ENCODE measurements at regions not wholly inside any gene's neighbourhood (a gene's known extent, or its start where the extent isn't known, plus 50 kb on each side); places are given as distances from the start of the nearest gene placed in this dataset.

DNA sequence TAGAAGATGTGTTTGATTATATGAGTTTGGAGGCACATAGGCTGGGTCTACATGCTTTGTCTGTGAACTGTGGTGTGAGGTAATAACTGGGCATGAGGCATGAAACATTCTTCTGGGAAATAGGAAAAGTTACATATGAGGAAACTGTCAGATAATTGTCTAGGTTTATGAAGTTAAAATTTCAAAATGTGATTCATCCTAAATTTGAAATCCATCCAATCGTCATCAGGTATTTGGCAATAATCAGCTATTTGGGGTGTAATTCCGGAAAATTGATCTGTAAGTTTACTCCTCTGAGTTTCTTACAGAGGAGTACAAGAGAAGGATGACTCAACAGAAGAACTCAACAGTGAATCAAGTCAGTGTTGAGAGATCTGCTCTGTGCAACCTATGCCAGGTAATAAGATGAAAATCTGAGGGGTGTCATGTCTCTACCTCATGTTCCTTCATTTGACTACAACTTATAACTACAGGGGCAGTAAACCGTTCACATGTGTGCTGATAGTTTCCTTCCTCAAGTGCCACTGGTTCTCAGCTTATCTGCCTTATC, 1171.6 kb upstream of the CDH18 start:
- DNase-seq = no peak

DNA sequence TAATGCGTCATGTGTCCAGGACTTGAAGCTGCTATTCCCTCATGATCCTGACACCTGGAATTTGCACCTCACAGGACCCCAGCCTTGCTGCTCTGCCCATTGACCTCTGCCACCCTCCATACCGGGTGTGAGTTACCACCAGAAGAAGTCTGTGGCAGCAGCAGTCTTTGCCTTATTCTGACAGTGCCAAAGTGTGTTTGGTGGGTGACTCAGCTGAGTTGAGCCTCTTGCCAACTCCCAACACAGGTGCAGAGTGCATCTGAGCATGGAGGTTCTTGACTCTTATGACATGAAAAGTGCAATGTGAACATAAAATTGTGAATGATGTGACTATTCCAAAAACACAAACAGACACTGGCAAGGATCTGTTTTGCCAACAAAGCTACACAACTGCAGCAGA, 1166.5 kb upstream of the CDH18 start:
- DNase-seq = no peak

DNA sequence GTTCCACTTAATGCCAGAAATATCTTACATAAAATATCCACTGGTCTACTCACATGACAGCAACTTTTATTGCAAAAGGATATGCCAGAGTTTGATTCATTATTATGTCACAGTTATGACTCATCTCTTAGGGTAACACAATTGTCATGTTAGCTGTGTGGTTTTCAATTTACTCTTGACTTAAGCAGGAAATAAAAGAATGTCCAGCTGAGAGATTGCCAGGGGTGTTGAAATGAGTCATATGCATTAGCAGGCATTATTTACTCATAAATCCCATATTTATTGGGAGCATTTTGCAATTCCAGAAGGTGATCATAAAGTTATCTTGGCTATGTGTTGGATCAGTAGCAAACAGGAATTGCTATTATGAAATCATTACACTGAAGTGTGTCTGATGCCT, 1164.6 kb upstream of the CDH18 start:
- no peak for DNase-seq

DNA sequence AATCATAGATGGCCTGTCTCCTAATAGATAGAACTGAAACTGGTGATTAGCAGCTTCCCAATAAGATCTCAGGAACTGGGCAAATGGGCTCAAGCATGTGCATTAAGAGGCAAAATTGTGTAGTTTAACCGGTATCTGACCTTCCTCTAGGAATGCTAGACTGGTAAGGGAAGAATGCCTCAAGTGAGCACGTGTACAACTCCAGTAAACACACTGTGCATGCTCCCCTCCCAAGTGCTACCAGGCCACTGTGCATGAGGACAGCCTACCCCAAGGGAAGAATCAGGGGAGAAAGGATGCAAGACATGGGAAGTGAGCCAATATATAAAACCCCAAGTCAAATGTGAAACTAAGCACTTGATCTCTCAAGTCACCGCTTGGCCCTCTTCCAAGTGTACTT, 1157.4 kb upstream of the CDH18 start:
- no peak for DNase-seq

- DNase-seq = no peak
Observed at GRCh38 chr5:21143686-21144085, 1155.7 kb upstream of the CDH18 start.

DNA sequence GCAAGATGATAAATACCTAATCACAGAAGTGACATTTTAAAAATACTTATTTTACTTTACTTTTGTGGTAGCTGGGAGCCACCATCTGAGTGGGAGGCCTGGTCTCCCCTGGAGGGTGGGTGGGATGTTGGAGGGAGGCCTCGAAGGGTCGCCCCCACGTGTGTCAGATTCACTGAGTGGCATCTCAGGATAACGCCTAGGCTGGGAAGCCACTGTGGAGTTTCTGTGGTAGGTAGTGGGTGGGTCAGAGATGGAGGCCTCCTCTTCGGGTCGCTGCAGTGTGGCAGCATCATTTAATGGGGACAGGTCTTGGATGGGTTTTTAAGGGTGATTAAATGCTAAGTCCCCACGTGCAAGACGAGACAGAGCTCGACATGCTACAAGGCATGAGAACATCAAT, 1154.8 kb upstream of the CDH18 start:
- DNase-seq = no peak

DNA sequence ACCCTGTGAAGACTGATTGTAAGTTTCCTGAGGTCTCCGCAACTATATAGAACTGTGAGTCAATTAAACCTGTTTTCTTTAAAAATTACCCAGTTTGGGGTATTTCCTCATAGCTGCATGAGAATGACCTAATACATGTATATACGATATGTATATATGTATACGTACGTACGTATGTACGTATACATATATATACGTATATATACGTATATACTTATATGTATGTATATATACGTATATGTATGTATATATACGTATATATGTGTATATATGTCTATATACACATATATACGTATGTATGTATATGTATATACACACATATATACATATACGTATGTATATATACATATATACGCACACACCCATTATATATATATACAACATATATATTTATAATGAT, 1153.0 kb upstream of the CDH18 start:
- DNase-seq = no peak

GRCh38 chr5:21126236-21126635, 1138.2 kb upstream of the CDH18 start:
- DNase-seq = no peak

- peak; percentile 28 for DNase-seq
Observed at GRCh38 chr5:21125238-21125983, 1137.4 kb upstream of the CDH18 start.

DNA sequence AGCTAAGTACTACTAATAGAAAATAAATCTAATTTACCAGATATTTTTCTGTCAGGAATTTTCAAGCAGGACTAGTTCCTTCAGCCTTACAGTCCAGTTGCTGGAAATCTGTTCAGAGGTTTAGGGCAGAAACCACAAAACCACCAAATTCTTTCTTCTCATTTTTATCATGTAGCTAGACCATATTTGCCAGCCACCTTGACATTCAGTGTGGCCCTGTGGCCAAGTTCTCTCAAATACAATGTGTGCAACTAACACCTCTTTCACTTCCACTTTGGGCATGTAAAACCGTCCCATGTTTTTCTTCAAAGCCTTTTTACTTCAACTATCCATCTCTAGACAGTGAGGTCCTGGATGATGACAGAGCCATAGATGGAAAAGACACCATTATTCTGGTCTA, 1133.2 kb upstream of the CDH18 start:
- no peak for DNase-seq

- DNase-seq = no peak
Observed at GRCh38 chr5:21097661-21098060, 1109.7 kb upstream of the CDH18 start.

DNA sequence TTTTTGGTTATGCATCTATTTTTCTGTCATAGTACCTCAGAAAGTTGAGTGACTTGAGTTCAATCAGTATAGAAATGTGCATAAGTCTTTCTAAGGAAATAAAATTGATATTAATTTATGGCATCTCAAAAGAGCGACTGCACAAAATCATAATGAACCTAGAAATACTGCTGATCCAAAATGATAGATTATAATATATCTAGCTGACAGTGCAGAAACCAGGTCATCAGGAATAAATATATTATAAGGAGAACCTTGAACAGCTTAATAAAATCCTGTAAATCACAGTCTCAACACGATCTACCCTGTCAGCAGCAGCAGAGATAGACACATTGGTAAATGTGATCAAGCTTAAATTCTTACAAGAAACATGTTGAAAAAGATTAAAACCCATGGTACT, 1106.6 kb upstream of the CDH18 start:
- DNase-seq = no peak

- no peak for DNase-seq
Observed at GRCh38 chr5:21087766-21088165, 1099.8 kb upstream of the CDH18 start.

DNA sequence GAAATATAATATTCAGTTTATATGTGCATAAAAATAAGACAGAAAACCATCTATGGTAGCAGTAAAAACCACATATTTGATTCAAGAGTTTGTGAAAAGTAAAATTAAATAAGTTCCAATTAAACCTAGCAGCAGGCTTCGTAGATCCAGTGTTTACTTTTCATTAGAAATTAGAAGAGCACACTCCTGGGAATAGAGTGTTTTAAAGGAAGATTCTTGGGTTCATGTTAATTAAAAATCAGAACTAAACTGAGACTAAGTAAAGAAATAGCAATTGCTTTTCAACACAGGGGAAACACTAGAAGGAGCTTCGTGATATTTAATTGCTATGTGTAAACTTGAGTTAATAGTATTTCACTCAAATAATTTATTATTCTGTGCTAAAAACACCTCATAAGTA, 1097.8 kb upstream of the CDH18 start:
- DNase-seq = peak; percentile 14

GRCh38 chr5:21071986-21072385, 1084.0 kb upstream of the CDH18 start:
- DNase-seq = no peak

DNA sequence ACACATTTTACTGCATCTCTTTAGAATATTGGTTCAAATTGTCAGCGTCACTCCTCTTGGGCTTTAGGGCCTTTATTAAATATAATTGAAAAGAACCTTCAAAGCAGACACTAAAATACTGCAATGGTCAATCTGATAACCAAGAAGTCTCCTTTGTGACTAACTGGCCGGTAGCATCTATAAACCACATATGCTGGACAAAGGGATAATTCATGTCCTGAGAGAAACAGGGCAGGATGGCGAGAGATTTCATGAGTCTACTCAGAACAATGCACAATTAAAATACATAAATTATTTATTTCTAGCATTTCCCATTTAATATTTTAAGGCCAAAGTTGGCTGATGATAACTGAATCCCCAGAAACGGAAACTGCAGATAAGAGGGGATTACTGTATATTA, 1083.4 kb upstream of the CDH18 start:
- no peak for DNase-seq

DNA sequence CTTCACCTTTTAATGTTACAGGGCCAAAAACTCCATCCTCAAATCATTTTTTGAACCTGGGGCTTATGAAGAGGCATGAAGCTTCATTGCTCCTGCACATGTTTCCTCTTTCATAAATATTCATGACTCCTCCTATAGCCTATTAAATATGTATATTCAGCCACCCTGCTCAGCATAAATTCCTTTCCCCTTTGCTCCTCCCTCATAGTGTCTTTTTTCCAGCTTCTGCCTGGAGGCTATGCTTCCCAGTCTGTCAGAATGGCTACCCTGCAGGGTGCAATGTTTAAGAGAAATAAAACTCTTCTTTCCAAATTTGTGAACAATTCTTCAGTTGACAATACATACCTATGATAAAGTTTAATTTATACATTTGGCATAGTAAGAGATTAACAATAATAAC, 1082.9 kb upstream of the CDH18 start:
- no peak for DNase-seq

GRCh38 chr5:21067724-21068123, 1079.7 kb upstream of the CDH18 start:
- no peak for DNase-seq

DNA sequence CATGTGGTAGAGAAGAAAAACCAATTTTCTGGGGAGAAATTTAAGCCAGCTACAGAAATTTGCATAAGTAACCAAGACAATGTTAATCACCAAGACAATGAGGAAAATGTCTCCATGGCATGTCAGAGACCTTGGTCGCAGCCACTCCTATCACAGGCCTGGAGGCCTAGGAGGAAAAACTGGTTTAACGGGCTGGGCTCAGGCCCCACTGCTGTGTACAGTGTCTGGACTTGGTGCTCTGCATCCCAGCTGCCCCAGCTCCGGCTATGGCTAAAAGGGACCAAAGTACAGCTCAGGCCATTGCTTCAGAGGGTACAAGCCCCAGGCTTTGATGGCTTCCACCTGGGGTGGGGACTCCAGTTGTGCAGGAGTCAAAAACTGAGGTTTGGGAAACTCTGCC, 1075.1 kb upstream of the CDH18 start:
- no peak for DNase-seq

- no peak for DNase-seq
Observed at GRCh38 chr5:21058289-21058688, 1070.3 kb upstream of the CDH18 start.

GRCh38 chr5:21051945-21052344, 1063.9 kb upstream of the CDH18 start:
- no peak for DNase-seq

- DNase-seq = peak; percentile 71
Observed at GRCh38 chr5:21049901-21050300, 1061.9 kb upstream of the CDH18 start.

DNA sequence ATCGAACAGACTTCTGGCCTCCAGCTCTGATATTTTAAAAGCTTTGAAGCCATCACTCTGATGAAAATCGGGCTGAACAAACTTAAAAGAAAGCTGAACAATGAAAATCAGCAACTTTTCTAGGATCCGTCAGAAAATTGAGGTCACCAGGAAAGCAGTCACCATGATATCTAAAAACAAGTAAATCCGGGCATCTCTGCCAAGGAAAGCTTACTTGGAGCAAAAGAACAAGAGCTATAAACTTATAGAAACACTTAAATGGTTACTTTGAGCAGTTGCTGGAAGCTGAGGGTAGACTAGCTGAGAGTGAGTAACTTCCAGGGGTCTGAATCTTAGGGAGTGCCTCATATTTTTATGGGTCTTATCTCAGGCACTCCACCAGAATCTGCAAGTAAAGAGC, 1043.0 kb upstream of the CDH18 start:
- DNase-seq = no peak

DNA sequence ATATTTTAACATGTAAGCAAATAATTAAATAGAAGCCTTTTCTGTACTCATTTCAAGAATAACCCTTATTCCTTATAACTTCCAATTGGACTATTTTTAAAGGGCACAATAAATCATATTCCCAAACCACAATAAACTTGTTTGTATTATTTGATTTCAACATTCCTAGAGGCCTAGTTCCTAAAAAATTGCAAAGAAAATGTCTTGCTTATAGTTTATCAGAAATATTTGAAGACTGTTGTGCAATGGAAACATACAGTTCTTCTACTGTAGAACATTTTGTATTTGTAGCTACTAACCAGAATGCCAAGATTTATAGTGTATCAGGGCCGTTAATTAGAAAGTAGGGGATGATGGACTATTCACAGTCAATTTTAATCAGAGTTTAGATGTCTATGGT, 1037.0 kb upstream of the CDH18 start:
- no peak for DNase-seq

- no peak for DNase-seq
Observed at GRCh38 chr5:21013237-21013636, 1025.2 kb upstream of the CDH18 start.
